HG03066 (cell line): ENCODE measurements at regions not wholly inside any gene's neighbourhood (a gene's known extent, or its start where the extent isn't known, plus 50 kb on each side); places are given as distances from the start of the nearest gene placed in this dataset.

Experiments used
- ATAC-seq: cut with Tn5 transposase; IDR thresholded peaks from one replicate; pipeline ENCODE4 v1.9.1; 2021; ENCODE audit warnings: low read depth; ENCODE audit not compliant: unreplicated experiment

DNA sequence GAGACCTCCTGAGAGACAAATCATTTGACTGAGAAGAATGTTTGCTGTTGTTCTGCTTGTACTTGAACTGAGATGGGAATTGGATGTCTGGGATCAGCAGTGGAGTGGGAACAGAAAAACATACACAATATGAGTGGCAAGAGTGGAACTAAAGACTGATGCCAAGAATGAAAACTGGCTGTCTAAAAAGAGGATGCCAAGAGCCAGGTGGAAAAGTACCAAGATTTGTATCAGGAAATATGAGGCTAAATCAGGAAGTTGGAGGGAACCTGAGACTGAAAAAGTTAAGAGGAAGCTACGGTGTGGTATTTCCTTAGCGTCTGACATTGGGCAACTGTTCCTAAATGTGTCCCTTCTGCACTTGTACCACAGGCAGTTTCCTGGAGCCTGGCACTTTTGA, 440.9 kb upstream of the CELF4 start:
- ATAC-seq: no peak

DNA sequence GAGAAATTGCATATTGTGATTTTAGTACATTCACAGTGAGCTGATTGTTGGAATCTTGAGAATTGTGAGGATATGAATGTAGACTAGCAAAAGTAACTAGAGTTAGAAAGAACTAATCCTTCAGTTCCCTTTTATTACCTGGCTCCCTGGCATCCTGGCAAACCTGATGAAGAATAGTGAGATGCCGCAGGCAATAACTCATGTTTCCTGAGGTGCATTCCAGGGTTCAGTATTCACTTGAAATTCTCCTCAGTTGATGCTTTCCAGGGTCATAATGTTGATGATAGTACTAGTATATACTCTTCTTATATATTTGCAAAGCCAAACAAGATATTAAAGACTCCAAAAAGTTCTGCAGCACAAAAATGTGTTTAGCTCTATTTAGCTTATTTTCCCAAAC, 432.1 kb upstream of the CELF4 start:
- ATAC-seq: no peak

- no peak for ATAC-seq
Observed at GRCh38 chr18:37987901-37988300, 422.3 kb upstream of the CELF4 start.

- no peak for ATAC-seq
Observed at GRCh38 chr18:37986665-37987064, 421.1 kb upstream of the CELF4 start.

- ATAC-seq: no peak
Observed at GRCh38 chr18:37985126-37985525, 419.5 kb upstream of the CELF4 start.

- no peak for ATAC-seq
Observed at GRCh38 chr18:37980556-37980955, 415.0 kb upstream of the CELF4 start.

DNA sequence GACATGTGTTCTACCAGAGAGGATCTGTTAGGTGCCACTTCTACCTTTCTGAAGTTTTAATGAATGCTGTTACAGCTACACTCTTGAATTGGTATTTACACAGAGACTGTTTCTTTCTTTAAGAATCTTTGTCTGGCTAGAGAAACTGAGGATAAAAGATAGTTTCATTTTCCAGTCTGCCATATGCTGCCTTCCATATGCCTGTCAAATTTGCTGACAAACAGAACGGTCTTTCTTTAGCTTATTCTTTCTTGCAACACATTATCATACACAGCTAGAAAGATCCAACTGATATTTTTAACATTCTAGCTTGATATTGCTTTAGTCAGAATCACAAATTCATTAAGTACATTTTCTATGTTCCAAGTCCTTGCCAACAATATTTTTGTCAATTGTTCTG, 409.8 kb upstream of the CELF4 start:
- no peak for ATAC-seq

GRCh38 chr18:37967261-37967660, 401.7 kb upstream of the CELF4 start:
- no peak for ATAC-seq

- no peak for ATAC-seq
Observed at GRCh38 chr18:37965572-37965970, 400.0 kb upstream of the CELF4 start.

- no peak for ATAC-seq
Observed at GRCh38 chr18:37964885-37965571, 399.4 kb upstream of the CELF4 start.

DNA sequence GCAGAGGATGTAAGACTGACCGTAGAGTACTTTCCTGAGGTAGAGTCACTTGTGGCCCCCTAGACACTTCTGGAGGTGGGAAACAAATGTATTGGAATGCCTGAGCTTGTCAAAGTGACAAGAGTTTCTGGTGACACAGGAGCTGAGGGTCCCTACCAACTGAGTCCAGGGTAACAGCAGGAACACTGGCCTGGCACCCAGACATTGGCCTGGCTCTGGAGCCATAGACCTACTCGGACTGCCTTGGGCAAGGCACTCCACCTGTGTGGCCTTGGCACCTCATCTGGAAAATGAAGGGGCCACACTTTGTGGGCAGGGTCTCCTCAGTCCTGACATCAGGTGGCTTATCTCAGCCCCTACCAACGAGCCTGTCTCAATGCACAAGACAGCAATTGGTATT, 398.2 kb upstream of the CELF4 start:
- no peak for ATAC-seq

GRCh38 chr18:37962316-37962966, 396.8 kb upstream of the CELF4 start:
- no peak for ATAC-seq

- ATAC-seq: no peak
Observed at GRCh38 chr18:37958499-37958898, 392.9 kb upstream of the CELF4 start.

GRCh38 chr18:37956902-37957301, 391.3 kb upstream of the CELF4 start:
- ATAC-seq: no peak

DNA sequence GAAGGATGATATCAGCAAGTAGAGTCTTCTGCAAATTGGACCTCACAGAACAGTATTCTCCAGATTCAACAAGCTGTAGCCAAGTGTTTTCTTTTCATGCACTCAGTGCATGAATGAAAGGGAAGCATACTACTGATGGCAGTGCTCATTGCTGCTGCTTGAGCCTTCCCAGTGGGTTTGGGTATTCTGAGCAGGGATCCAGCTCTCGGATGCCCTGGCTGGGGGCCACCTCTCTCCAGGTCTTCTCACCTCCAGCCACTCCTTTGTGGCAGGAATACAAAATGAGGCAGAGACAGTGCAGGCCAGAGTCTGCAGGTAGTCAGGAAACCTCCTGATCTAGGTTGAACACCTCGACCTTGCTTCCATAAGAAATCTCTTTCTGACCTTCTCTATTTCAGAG, 390.4 kb upstream of the CELF4 start:
- no peak for ATAC-seq

GRCh38 chr18:37955201-37955600, 389.6 kb upstream of the CELF4 start:
- ATAC-seq: no peak

GRCh38 chr18:37953876-37954275, 388.3 kb upstream of the CELF4 start:
- no peak for ATAC-seq

DNA sequence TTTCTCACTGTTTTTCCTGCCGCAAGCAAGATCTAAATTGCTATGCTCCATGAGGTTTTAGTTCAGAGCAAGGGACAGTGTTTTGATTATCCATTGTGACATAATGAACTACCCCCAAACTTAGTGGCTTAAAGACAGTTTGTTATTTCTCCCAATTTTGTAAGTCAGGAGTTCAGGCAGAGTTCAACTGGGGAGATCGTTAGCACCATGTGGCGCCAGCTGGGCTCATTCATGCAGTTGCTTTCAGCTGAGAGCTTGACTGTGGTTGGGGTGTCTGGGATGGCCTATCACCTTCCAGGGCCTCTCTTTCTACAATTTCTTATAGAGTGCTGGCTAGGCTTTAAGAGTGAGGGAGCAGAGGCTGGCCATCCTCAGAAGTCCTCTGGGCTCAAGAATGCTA, 382.9 kb upstream of the CELF4 start:
- ATAC-seq: no peak

- no peak for ATAC-seq
Observed at GRCh38 chr18:37946324-37946723, 380.7 kb upstream of the CELF4 start.

DNA sequence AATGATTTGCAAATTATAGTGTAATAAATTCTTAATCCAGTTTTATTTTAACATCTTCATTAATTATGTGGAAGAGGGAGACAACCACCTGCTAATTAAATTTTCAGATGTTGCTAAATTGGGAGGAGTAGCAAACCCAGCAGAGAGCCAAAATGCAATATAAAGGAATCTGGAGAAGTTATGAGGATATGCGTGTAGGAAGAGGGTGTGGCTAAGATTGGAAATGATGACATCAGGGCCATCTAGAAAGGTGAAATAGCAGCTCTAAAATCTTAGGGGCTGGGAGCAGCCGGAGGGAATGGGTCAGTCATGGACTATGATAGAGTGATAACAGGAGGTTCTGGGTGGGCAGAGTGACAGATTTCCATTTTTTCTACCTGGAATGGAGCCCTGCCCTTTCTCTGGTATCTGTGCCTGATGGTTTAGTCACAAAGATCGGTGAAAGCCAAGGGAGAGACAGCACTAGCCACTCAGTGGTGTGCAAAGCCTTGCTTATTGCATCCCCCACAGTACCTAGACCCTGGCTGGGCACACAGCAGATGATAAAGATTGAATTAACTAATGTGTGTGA, 379.2 kb upstream of the CELF4 start:
- ATAC-seq: no peak

DNA sequence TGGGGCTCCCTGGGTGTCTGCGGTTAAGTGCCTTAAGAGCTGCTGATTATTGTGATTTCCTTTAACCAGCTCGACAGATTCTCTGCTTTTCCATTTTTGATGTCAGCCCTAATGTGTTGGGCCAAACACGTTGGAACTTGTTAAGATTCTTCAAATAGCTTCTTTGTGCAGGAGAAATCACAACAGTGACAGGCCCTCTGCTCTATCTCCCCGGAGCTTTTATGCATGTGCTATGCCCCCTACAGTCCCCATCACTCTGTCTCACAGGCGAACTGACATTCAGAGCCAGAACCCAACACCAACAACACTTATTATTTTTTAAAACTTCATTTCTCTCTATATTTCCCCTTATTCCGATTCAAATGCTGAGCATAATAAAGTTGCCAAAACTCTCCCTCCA, 371.7 kb upstream of the CELF4 start:
- ATAC-seq: no peak

GRCh38 chr18:37935086-37935485, 369.5 kb upstream of the CELF4 start:
- no peak for ATAC-seq
